T-cell (primary cell): ENCODE measurements at regions not wholly inside any gene's neighbourhood (a gene's known extent, or its start where the extent isn't known, plus 50 kb on each side); places are given as distances from the start of the nearest gene placed in this dataset.

Source experiments
- ATAC-seq, 4 experiments: fragments of 200-7000 bp in 3 of 4; fragments of 150-1000 bp in 1 of 4; cut with Tn5 transposase; replicated peaks in 1 of 4; 1 replicate in 3 of 4; 2 replicates in 1 of 4; pipeline ENCODE4 v1.10.0; 2021; ENCODE audit warnings: moderate library complexity in 3 of 4, mild to moderate bottlenecking in 2 of 4, moderate number of reproducible peaks in 1 of 4
- CTCF ChIA-PET, 2 donors: fragments of 300-600 bp; sonication (Branson Sonifier 250); formaldehyde crosslinking; loops; one replicate each; lab custom pipeline; 2022; ENCODE audit warnings: antibody characterized with exemption in 2 of 2; lab: Charles Lee
- POLR2A ChIA-PET, 2 donors: fragments of 300-600 bp; sonication (Branson Sonifier 250); formaldehyde crosslinking; loops; one replicate each; lab custom pipeline; 2022; ENCODE audit warnings: antibody characterized with exemption in 2 of 2; lab: Charles Lee
- DNase-seq, 35 experiments: peaks; one replicate each; pipeline versions ENCODE4 v3.0.0 to v3.0.0-alpha.2; 2013 to 2023
- H3K27ac ChIP-seq: one replicate; pipeline ENCODE4 v1.5.1; 2013; ENCODE audit warnings: low read length
- H3K27me3 ChIP-seq, 2 experiments: replicated peaks in 1 of 2; 1 replicate in 1 of 2; 2 replicates in 1 of 2; pipeline versions ENCODE4 v1.6.1 to v1.7.0; 2013; ENCODE audit warnings: low read length in 1 of 2, mixed read lengths in 1 of 2; ENCODE audit not compliant: control insufficient read depth in 2 of 2, insufficient read depth in 2 of 2; ENCODE audit errors: extremely low read depth in 1 of 2
- H3K36me3 ChIP-seq, 2 donors: 1 replicate in 1 of 2; 2 replicates in 1 of 2; pipeline versions ENCODE4 v1.6.1 to v1.7.0; 2013; ENCODE audit warnings: low read length in 1 of 2; ENCODE audit not compliant: control insufficient read depth in 2 of 2, insufficient read depth in 1 of 2; ENCODE audit errors: extremely low read depth in 1 of 2
- H3K4me1 ChIP-seq, 2 experiments: 1 replicate in 1 of 2; 2 replicates in 1 of 2; pipeline versions ENCODE4 v1.6.1 to v1.7.0; 2013; ENCODE audit warnings: low read length in 2 of 2, mixed read lengths in 1 of 2; ENCODE audit not compliant: insufficient read depth in 2 of 2, control insufficient read depth in 1 of 2; ENCODE audit errors: extremely low read depth in 1 of 2
- H3K4me3 ChIP-seq, 2 donors: 1 replicate in 1 of 2; 2 replicates in 1 of 2; pipeline versions ENCODE4 v1.5.1 to v1.7.0; 2013; ENCODE audit warnings: mild to moderate bottlenecking in 2 of 2, low read length in 1 of 2, moderate library complexity in 1 of 2; ENCODE audit not compliant: control insufficient read depth in 1 of 2; ENCODE audit errors: extremely low read depth in 1 of 2
- H3K9me3 ChIP-seq: 2 replicates; pipeline ENCODE4 v1.7.0; 2013
- H3K27ac Mint-ChIP-seq, 2 donors: one replicate each; pipeline ENCODE4 v1.8.0; 2020 to 2021; ENCODE audit warnings: mild to moderate bottlenecking in 2 of 2, mixed read lengths in 2 of 2
- H3K27me3 Mint-ChIP-seq, 2 donors: one replicate each; pipeline ENCODE4 v1.8.0; 2021 to 2022; ENCODE audit warnings: mixed read lengths in 2 of 2
- H3K36me3 Mint-ChIP-seq: one replicate; pipeline ENCODE4 v1.8.0; 2021; ENCODE audit warnings: mixed read lengths
- H3K4me1 Mint-ChIP-seq, 3 donors: one replicate each; pipeline ENCODE4 v1.8.0; 2020 to 2022; ENCODE audit warnings: mixed read lengths in 3 of 3, mild to moderate bottlenecking in 1 of 3
- H3K4me3 Mint-ChIP-seq, 3 donors: one replicate each; pipeline ENCODE4 v1.8.0; 2020 to 2022; ENCODE audit warnings: mild to moderate bottlenecking in 3 of 3, mixed read lengths in 3 of 3, moderate library complexity in 3 of 3
- H3K9me3 Mint-ChIP-seq, 3 donors: one replicate each; pipeline ENCODE4 v1.8.0; 2020 to 2022; ENCODE audit warnings: mixed read lengths in 3 of 3
- WGBS: methylation state at CpG from one replicate; pipeline ENCODE4 v1.1.5; 2013; ENCODE audit warnings: missing lambda C conversion rate; ENCODE audit not compliant: insufficient coverage; 5-methylcytosine and 5-hydroxymethylcytosine counted together

DNA sequence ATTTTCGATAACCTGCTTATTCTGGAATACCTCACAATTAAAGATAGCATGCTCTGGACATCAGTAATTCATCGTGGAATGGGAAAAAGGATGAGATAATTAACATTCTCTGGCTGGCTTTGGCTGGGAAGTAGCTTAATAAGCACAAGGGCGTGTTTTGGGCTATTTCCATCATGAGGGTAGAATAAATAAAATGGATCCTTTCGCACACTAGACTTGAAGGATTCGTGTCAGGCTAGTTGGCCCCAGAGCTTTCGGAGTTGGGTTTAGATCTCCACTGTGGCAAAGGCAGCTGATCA lies 151.2 kb upstream of the ADRA1B start:
- Histone ChIP-seq H3K36me3 (no peaks in the 10 kb centered on the region), H3K27ac (no peak overlapping the region), H3K9me3 (no peaks in the 10 kb centered on the region), H3K4me3 (no peak overlapping the region), H3K27me3 (peaks cover 0 to 1% of the 10 kb centered on the region in 2 experiments), H3K4me1 (no peaks in the 10 kb centered on the region)
- no peak for ATAC-seq
- peaks cover 0 to 9% (median 0%) of the 10 kb centered on the region in 3 donors for H3K9me3 Mint-ChIP-seq
- ChIA-PET POLR2A (interaction anchor here in 1 of 2 donors (0.6 kb wide), 1 partner anchor 426 kb away, joined by 3 read pairs; no protein-coding TSS in a partner anchor), CTCF (interaction anchor here in 1 of 2 donors (0.7 kb wide), 1 partner anchor 23 kb away, joined by 3 read pairs; no protein-coding TSS in a partner anchor)
- no peak for DNase-seq
- peaks cover 5 to 12% (median 7%) of the 10 kb centered on the region in 3 donors for H3K4me1 Mint-ChIP-seq
- H3K27ac Mint-ChIP-seq: no peak overlapping the region
- H3K27me3 Mint-ChIP-seq: peaks cover 17 to 19% of the 10 kb centered on the region in 2 donors
- no peaks in the 10 kb centered on the region for H3K36me3 Mint-ChIP-seq
- 60% methylated on average over 5 of the region's 6 CpGs for WGBS
- H3K4me3 Mint-ChIP-seq: no peak overlapping the region

DNA sequence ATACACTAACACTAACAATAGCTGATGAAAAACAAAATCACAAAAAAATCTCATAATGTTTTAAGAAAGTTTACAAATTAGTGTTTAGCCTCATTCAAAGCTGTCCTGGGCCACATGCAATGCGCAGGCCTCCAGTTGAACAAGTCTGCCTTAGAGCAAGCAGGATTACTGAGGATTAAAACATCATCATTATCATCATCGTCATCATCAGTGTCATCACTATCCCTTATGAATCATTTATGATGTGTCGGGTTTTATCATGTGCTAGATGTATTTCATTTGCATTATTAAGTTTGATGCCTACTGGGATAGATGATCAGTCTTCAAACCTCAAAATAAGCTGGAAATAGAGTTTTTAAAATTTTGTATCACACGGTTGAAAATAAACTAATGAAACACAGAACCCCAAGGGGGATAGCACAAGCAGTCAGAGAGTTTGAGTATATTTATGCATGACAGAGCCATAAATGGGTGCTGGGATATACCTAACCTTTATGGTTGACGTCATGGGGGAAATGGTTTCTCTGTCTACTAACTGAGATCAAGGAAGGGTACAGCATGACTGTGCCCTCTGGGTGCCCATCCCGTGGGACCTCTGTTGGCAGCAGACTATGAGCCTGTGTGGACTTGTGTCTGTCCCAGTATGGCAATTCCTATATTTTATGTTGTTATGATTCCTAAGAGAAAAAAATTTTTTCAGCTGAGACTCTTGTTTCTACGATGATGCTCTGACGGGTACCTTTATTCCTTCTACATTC lies 150.3 kb upstream of the ADRA1B start:
- Mint-ChIP-seq H3K27ac (no peak overlapping the region), H3K9me3 (peaks cover 0 to 9% (median 0%) of the 10 kb centered on the region in 3 donors), H3K36me3 (no peaks in the 10 kb centered on the region), H3K4me3 (no peak overlapping the region), H3K4me1 (peaks cover 5 to 12% (median 7%) of the 10 kb centered on the region in 3 donors), H3K27me3 (peaks cover 17 to 19% of the 10 kb centered on the region in 2 donors)
- Histone ChIP-seq H3K27me3 (peaks cover 0 to 3% of the 10 kb centered on the region in 2 experiments), H3K27ac (no peak overlapping the region), H3K9me3 (no peaks in the 10 kb centered on the region), H3K4me3 (no peak overlapping the region), H3K36me3 (no peaks in the 10 kb centered on the region), H3K4me1 (no peaks in the 10 kb centered on the region)
- no peak for ATAC-seq
- ChIA-PET CTCF (no interaction called here), POLR2A (no interaction called here)
- WGBS: 100% methylated on average over 1 of the region's 8 CpGs
- DNase-seq: no peak

DNA sequence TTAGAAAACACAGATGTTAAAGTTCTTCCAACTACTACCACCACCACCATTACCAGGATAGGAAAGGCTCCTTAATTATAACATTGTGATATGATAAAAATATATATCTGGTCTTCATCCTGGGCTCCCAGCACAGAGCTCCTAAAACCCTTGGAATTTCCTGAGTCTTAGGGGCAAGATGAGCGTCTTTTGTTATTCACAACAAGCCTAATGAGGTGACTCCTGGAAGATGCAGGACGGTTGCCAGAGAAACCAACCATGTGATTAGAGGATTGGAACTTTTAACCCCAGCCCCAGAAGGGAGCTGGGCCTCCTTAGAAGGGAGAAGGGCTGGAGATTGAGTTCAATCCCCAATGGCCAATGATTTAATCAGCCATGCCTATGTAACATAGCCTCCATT lies 148.0 kb upstream of the ADRA1B start:
- ChIA-PET POLR2A (no interaction called here), CTCF (no interaction called here)
- no peak overlapping the region for H3K27ac Mint-ChIP-seq
- H3K9me3 Mint-ChIP-seq: peaks cover 0 to 9% (median 0%) of the 10 kb centered on the region in 3 donors
- H3K36me3 ChIP-seq: no peaks in the 10 kb centered on the region
- H3K27me3 Mint-ChIP-seq: peaks cover 22% of the 10 kb centered on the region in 2 donors
- peaks cover 0 to 7% of the 10 kb centered on the region in 2 experiments for H3K27me3 ChIP-seq
- DNase-seq (no peak), ATAC-seq (no peak)
- peaks cover 0 to 3% of the 10 kb centered on the region in 2 experiments for H3K4me1 ChIP-seq
- H3K4me1 Mint-ChIP-seq: peaks cover 8 to 19% (median 11%) of the 10 kb centered on the region in 3 donors
- no peaks in the 10 kb centered on the region for H3K36me3 Mint-ChIP-seq
- no peak overlapping the region for H3K4me3 ChIP-seq
- no peaks in the 10 kb centered on the region for H3K9me3 ChIP-seq
- H3K4me3 Mint-ChIP-seq: no peak overlapping the region
- WGBS: no CpG with 5 or more reads among the region's 2 CpGs
- no peak overlapping the region for H3K27ac ChIP-seq

DNA sequence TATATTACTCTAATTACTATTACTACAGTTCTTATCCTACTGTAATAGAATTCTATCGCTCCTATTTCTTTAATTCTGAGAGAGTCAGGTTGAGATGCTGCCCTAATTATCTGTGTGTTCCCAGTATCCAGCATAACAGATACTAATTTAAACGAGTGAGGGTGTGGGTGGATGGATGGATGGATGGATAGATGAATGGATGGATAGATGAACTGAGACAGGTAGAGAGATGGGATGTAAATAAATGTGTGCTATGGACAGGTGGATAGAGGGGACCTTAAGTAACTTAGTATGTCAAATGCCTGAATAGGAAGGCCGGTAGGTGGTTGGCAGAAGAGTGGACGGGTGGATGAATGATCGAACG lies 143.6 kb upstream of the ADRA1B start:
- H3K27me3 Mint-ChIP-seq: peaks cover 30 to 34% of the 10 kb centered on the region in 2 donors
- H3K4me1 ChIP-seq: peaks cover 0 to 9% of the 10 kb centered on the region in 2 experiments
- H3K4me3 ChIP-seq: no peak overlapping the region
- H3K27me3 ChIP-seq: peaks cover 0 to 21% of the 10 kb centered on the region in 2 experiments
- ATAC-seq (no peak), DNase-seq (no peak)
- CTCF ChIA-PET: no interaction called here
- peaks cover 0 to 6% (median 0%) of the 10 kb centered on the region in 3 donors for H3K9me3 Mint-ChIP-seq
- H3K27ac ChIP-seq: no peak overlapping the region
- H3K4me1 Mint-ChIP-seq: peaks cover 7 to 9% (median 7%) of the 10 kb centered on the region in 3 donors
- WGBS: 88% methylated on average over 5 of the region's 6 CpGs
- POLR2A ChIA-PET: no interaction called here
- peak overlapping the region; percentile 18 to 73 (median 37) for H3K4me3 Mint-ChIP-seq
- H3K36me3 Mint-ChIP-seq: no peaks in the 10 kb centered on the region
- no peaks in the 10 kb centered on the region for H3K36me3 ChIP-seq
- no peak overlapping the region for H3K27ac Mint-ChIP-seq
- H3K9me3 ChIP-seq: no peaks in the 10 kb centered on the region

DNA sequence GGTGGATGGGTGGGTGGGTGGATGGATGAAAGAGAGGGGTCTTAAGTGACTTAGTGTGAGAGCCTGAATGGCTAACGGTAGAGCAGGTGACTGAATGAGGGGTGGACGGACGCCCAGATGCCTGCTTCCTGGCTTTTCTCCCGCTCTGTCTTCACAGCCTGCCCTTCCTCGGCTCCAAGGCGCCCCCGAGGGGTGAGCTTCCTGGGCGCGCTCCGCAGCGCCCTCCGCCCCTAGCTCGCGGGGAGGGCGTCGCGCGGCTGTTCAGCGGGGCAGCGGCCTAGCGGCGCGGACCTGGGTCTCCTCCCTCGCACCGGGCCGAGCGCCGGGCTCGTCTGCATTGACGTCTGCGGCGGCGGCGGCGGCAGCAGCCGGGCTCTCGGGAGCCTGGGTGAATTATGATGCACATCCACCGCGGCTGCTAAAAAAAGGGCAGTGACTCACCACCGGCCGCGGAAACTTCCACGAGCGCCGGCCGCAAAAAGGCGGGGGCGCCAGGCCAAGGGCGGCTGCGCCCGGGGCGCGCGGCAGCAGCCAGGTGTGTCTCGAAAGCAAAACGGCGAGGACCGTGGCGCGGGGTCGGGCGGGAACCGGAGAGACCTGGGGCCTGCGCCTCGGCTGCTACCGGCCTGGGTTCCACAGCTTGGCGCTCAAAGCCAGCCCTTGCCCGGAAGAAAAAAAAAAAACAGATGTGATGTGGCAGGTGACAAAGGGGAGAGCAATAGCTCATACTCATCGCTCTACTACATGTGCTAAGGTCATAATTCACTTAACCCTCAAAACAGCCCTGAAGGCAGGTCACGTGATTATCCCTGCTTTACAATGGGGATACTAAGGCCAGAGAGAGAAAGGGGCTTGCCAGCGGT lies 143.0 kb upstream of the ADRA1B start:
- Histone ChIP-seq H3K4me3 (peak overlapping the region in 1 of 2 donors; percentile 63), H3K4me1 (peaks cover 0 to 9% of the 10 kb centered on the region in 2 experiments), H3K9me3 (no peaks in the 10 kb centered on the region), H3K36me3 (no peaks in the 10 kb centered on the region), H3K27me3 (peaks cover 0 to 21% of the 10 kb centered on the region in 2 experiments), H3K27ac (no peak overlapping the region)
- no peaks in the 10 kb centered on the region for H3K9me3 Mint-ChIP-seq
- ChIA-PET CTCF (no interaction called here), POLR2A (no interaction called here)
- no peak overlapping the region for H3K27ac Mint-ChIP-seq
- H3K36me3 Mint-ChIP-seq: no peaks in the 10 kb centered on the region
- peak; percentile 76 to 91 (median 80) for ATAC-seq
- H3K4me1 Mint-ChIP-seq: peaks cover 7 to 9% (median 7%) of the 10 kb centered on the region in 3 donors
- H3K27me3 Mint-ChIP-seq: peaks cover 24 to 31% of the 10 kb centered on the region in 2 donors
- 2% methylated on average over 65 of the region's 71 CpGs for WGBS
- peak in 34 of 35 experiments; percentile 4 to 61 (median 30) for DNase-seq
- H3K4me3 Mint-ChIP-seq: peak overlapping the region; percentile 29 to 73 (median 43)

DNA sequence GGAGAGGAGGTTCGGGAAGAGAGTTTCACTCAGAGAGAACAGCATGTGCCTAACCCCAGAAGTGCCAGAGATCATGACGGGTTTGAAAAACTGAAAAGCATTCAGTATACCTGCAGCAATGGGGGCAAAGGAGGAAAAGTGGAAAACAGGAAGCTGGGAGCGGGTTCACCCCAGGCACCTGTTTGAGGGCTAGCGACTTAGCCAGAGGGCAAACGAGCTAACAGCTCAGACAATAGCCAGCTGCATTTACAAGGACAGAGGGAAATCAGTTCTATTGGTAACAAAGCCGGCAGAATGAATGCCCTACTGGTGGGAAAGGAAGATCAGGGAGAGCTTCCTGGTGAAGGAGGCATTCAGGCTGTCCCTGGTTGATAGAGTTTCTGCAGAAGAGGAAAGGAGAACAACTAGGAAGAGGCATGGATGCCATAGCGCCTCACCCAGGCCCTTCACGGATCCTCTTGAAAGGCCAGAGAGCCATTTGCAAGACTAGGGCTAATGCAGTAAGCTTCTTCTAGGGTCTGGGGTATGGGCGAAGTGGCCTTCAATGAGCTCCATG lies 141.7 kb upstream of the ADRA1B start:
- Mint-ChIP-seq H3K4me3 (no peak overlapping the region), H3K27ac (no peak overlapping the region), H3K36me3 (no peaks in the 10 kb centered on the region), H3K9me3 (no peaks in the 10 kb centered on the region), H3K4me1 (peaks cover 7 to 9% (median 7%) of the 10 kb centered on the region in 3 donors), H3K27me3 (peaks cover 21 to 25% of the 10 kb centered on the region in 2 donors)
- Histone ChIP-seq H3K9me3 (no peaks in the 10 kb centered on the region), H3K4me1 (peaks cover 0 to 9% of the 10 kb centered on the region in 2 experiments), H3K27me3 (peaks cover 0 to 21% of the 10 kb centered on the region in 2 experiments), H3K36me3 (no peaks in the 10 kb centered on the region), H3K27ac (no peak overlapping the region), H3K4me3 (no peak overlapping the region)
- POLR2A ChIA-PET: no interaction called here
- ATAC-seq (no peak), DNase-seq (no peak)
- CTCF ChIA-PET: no interaction called here
- 92% methylated on average over 8 of the region's 9 CpGs for WGBS
